Right renal pelvis (tissue), 4 donors: ENCODE measurements at regions not wholly inside any gene's neighbourhood (a gene's known extent, or its start where the extent isn't known, plus 50 kb on each side); places are given as distances from the start of the nearest gene placed in this dataset.

ENCODE experiments used
- DNase-seq, 4 donors: peaks; one replicate each; pipeline ENCODE4 v3.0.0-alpha.2; 2013; ENCODE audit warnings: low read depth in 4 of 4, low spot score in 3 of 4, missing footprints in 1 of 4

DNA sequence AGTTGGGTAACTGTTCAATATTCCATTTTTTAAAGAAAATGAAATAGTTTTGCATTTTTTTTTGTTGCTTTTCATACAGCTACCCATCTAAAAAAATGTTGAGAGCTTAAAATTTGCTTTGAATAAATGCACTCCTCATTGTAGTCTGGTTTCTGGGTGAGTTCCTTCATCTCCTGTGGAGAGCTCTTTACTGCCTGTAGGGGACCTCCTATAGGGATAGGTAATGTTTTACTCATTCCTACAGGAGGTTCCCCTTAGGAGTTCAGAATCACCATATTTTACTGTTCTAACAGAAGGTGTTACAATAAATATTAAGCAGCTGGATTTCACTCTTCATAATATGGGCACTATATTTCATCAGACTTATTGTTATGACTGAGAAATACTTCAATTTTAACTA lies 947.3 kb upstream of the CRIM1 start:
- no peak for DNase-seq

- no peak for DNase-seq
These were observed 963.7 kb upstream of the CRIM1 start for GRCh38 chr2:35391736-35392442.

DNA sequence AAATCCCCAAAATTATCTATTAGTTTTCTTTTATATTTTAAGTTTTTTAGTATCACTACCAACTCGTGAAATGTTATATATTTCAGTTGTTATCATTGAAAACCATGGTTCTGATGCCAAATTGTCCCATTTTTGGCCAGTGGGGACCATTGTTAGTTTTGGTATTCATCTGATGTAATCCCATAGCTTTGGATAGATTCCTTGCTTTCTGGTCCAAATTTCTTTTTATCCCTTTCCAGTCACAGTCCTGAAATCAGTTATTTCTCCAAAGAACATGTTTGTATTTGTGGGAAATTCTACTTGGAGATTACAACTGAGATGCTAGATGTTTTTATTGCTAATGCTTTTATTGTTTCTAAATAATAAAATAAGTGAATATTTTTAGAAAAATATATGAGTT lies 976.8 kb upstream of the CRIM1 start:
- no peak for DNase-seq

DNA sequence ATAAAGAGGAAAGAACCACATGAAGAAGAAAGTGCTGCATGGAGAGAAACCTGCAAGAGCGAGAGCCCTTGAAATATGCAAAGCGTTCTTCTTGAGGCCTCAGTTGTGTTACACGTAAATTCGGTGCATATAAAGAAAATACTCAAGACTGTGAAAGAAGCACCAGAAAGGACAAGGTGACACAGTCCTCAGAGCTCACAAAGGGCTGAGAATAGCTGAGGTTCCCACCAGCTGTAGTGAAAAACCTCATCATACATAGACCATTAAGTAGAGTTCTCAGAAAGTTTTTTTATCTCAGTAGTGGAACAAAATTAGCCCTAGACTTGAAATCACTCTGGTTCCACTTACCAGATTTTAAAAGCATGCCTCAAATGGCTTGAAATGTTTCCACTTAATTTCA lies 980.7 kb upstream of the CRIM1 start:
- DNase-seq: no peak

DNA sequence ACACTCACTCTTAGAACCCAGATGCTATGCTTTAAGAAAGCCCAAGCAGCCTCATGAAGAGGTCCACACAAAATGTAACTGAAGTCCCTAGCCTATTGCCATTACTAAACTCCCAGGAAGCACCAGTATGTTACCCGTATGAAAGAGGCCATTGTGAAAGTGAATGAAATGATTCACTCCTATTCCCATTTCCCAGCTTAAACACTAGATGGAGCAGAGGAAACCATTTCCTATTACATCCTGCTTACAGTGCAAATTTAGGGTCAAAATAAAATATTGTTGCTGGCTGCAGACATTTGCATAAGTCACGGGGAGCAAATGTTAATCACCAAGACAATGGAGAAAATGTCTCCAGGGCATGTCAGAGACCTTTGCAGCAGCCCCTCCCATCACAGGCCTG lies 989.7 kb upstream of the CRIM1 start:
- no peak for DNase-seq

- DNase-seq: no peak
These were observed 999.2 kb upstream of the CRIM1 start for GRCh38 chr2:35356332-35356731.

- DNase-seq: no peak
These were observed 1000.5 kb upstream of the CRIM1 start for GRCh38 chr2:35355056-35355455.

DNA sequence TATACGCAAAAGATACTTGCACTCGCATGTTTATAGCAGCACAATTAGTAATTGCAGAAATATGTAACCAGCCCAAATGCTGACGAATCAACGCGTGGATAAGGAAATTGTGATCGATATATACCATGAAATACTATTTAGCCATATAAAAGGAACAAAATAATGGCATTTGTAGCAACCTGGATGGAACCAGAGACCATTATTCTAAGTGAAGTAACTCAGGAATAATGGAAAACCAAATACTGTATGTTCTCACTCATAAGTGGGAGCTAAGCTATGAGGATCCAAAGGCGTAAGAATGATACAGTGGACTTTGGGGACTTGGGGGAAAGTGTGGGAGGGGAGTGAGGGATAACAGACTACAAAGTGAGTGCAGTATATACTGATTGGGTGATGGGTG lies 1008.0 kb upstream of the CRIM1 start:
- no peak for DNase-seq

DNA sequence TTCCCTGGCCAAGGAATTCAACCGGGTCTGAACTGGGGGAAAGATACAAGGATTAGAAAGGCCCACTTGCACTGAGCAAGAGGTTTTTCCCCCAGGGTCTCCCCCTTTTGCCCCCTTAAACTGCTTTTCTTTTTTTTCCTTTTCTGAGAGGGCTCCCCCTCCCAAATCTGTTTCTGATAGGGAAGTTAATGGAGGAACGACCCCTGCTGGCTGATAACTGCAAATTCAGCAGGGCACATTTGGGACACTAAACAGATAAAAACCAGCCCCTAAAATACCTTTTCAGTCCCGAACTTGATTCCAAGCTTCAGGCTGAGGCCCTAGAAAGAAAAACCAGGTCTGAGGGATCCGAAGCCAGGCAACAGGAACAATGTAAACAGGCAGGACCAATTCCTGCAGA lies 1012.4 kb upstream of the CRIM1 start:
- DNase-seq: no peak

DNA sequence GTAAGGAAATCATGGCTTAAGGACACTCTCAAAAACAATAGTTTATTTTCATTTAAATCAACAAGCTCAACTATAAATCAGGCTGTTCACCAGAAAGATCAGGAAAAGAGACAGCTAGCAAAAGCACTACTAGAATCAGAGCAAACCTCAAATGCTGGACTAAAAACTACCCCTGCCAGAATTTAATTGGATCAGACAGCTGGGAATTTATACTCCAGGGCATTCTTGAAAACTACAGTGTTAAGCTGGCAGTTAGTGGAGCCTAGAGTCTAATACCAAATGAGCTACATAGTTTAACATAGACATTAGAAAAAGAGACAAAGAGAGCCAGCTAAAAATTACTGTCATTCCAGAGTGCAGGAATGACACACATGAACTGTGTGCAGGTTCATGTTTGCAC lies 1016.4 kb upstream of the CRIM1 start:
- DNase-seq: no peak

- no peak for DNase-seq
These were observed 1017.7 kb upstream of the CRIM1 start for GRCh38 chr2:35337922-35338321.

- no peak for DNase-seq
These were observed 1041.5 kb upstream of the CRIM1 start for GRCh38 chr2:35314049-35314448.

DNA sequence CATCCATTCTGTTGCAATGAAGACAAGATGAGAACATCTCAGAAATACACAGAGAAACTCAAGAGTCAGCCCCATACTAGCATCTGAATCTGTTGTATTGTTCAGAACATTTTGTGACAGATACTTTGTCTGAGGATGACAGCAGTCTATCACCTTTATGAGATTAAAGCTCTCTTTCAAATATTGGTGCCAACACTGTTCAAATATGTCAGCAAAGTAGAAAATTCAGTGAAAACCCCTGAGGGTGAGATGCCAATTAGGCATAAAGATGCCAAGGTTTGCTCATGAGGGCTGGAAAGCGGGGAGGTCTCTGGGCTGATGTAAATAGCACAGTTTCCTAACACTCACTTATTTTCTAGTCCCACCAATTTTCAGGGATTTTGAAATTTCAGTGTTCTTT lies 1054.2 kb upstream of the CRIM1 start:
- DNase-seq: no peak

- peak in 3 of 4 donors; percentile 5 to 25 (median 24) for DNase-seq
These were observed 1057.1 kb upstream of the CRIM1 start for GRCh38 chr2:35298493-35298892.

DNA sequence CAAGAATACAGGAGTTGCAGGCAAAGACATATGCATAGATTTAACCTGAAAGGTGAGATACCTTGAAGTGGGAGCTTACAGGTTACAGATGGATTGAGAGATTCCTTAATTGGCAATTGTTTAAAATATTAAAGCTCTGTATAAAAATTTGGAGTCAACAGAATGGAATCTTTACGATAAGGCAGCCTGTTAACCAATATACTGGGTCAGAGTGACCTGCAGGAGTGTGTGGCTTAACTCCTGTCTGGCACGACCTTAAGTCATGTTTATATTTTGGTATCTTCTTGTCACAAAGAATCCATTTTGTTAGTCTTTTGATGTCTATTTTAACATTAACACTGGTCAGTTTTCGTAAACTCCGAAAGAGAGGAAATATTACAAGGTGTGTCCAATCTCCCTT lies 1058.2 kb upstream of the CRIM1 start:
- DNase-seq: no peak

- no peak for DNase-seq
These were observed 1060.8 kb upstream of the CRIM1 start for GRCh38 chr2:35294636-35295263.

GRCh38 chr2:35293261-35293660 lies 1062.3 kb upstream of the CRIM1 start:
- DNase-seq: no peak

DNA sequence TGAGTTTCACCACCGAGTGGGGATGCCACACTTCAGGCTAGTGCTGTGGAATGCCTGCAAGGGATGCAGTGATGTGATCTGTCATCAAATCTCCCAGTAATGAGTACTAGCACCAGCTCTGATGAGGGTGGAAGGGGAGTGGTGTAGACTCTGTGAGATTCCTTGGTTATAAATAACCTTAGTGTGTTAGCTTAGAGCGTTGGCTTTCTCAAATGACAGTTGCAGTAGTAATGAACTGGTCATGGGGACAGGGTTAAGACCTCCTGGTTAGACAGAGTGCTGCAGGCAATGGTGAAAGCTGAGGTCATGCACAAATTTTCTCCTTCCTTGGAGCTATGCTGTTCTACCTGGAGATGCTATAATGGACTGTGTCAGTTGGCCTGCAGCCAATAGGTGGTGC lies 1063.4 kb upstream of the CRIM1 start:
- no peak for DNase-seq

DNA sequence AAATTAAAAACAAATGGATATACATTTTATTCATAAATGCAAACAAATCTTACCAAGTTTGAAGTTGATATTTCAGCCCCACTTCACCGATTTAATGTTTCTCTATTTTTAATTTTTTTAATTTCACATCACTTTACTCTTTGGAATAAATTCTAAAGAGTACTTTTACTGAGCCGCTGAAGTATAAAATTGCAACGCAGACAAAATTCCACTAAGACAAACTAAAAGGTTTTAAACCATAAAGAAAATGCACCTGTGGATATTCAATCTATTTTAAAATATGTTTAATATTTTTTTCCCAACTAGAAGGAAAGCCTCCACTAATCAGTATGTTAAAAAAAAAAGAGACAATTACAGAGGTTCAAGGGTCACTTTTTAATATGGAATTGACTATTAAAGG lies 1073.9 kb upstream of the CRIM1 start:
- DNase-seq: no peak

GRCh38 chr2:35255826-35256225 lies 1099.8 kb upstream of the CRIM1 start:
- no peak for DNase-seq

GRCh38 chr2:35251156-35251555 lies 1104.4 kb upstream of the CRIM1 start:
- no peak for DNase-seq

DNA sequence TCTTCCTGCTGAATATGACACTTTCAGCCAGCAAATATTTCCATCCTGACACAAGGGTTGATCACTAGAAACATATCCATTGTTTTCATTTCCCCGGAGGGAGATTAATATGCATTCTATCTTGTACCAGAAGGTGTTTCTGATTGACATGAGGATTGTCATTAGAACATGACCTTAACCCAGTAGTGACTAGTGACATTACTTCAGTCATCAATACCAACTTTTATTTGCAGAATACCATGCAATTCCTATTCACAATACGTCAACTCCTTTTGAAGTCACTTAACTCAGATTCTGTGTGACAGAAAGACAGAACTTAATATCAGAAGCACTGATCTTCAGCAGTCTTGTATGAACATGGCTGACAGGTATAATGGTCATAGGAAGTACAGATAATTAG lies 1108.9 kb upstream of the CRIM1 start:
- no peak for DNase-seq

DNA sequence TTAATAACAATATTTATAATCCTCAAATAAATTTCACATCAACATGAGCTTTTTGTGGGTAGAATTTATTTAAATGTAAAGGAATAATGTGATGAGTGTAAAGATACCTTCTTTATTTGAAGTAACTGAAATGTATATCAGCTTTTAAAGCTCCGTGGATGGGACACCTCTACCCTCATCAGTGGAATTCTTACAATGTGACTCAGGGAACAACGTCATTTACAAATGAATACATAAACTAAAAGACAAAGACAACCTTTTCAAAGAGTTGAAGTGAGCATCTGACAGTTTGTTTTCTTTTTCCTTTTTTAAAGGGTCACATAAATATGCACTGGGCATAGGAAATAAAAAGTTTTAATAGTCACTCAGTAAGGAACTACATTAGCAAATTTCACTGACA lies 1127.0 kb upstream of the CRIM1 start:
- no peak for DNase-seq
